ENCODE measurements at regions not wholly inside any gene's neighbourhood (a gene's known extent, or its start where the extent isn't known, plus 50 kb on each side); places are given as distances from the start of the nearest gene placed in this dataset.

GRCh38 chr11:81002374-81002773, 1561.5 kb upstream of the TENM4 start:
- TF ChIP-seq CTCF (IDR thresholded peaks at IDR 0.05; ENCODE audit: extremely low read depth in 1 of 2, insufficient read depth in 1 of 2, low read depth in 1 of 2, low read length in 2 of 2) (no peak), EZH2 (IDR thresholded peaks at IDR 0.05; ENCODE audit: borderline replicate concordance, low read depth, low read length, severe bottlenecking) (no peak), POLR2A (IDR thresholded peaks at IDR 0.05; ENCODE audit: low read depth, low read length) (no peak), MAX (IDR thresholded peaks at IDR 0.05; ENCODE audit: insufficient read depth, insufficient read length) (no peak), POLR2AphosphoS5 (IDR thresholded peaks at IDR 0.05; ENCODE audit: insufficient read depth, low read depth, low read length) (no peak)
